Epithelial cell of prostate (primary cell): ENCODE measurements at regions not wholly inside any gene's neighbourhood (a gene's known extent, or its start where the extent isn't known, plus 50 kb on each side); places are given as distances from the start of the nearest gene placed in this dataset.
"Not testable (repeated sequence)": the region's sequence is repeated elsewhere in the genome, so short reads cannot be mapped to it uniquely, and the experiment has no call there.

Experiments
- DNase-seq: peaks from one replicate; pipeline ENCODE4 v3.0.0-alpha.2; 2011; ENCODE audit warnings: low read depth, low spot score
- H3K27ac ChIP-seq: fragments of 450-650 bp; 2 replicates; pipeline ENCODE4 v1.5.1; 2017; ENCODE audit warnings: mild to moderate bottlenecking

GRCh38 chr2:105691947-105692390 lies 52.7 kb upstream of the NCK2 start:
- DNase-seq, result no peak
- H3K27ac ChIP-seq, result no peak overlapping the region

- no peak overlapping the region for H3K27ac ChIP-seq
- no peak for DNase-seq
Observed at GRCh38 chr2:105690566-105690965, 54.1 kb upstream of the NCK2 start.

- H3K27ac ChIP-seq, result no peak overlapping the region
- DNase-seq, result no peak
Observed at GRCh38 chr2:105689484-105689883, 55.2 kb upstream of the NCK2 start.

- no peak overlapping the region for H3K27ac ChIP-seq
- DNase-seq, result no peak
Observed at GRCh38 chr2:105688946-105689345, 55.8 kb upstream of the NCK2 start.

- no peak for DNase-seq
- no peak overlapping the region for H3K27ac ChIP-seq
Observed at GRCh38 chr2:105686588-105686987, 58.1 kb upstream of the NCK2 start.

GRCh38 chr2:105683011-105683492 lies 61.7 kb upstream of the NCK2 start:
- no peak overlapping the region for H3K27ac ChIP-seq
- no peak for DNase-seq

GRCh38 chr2:105682401-105682800 lies 62.3 kb upstream of the NCK2 start:
- no peak overlapping the region for H3K27ac ChIP-seq
- no peak for DNase-seq

GRCh38 chr2:105681927-105682326 lies 62.8 kb upstream of the NCK2 start:
- DNase-seq, result no peak
- H3K27ac ChIP-seq, result no peak overlapping the region

GRCh38 chr2:105680357-105680756 lies 64.4 kb upstream of the NCK2 start:
- no peak for DNase-seq
- H3K27ac ChIP-seq, result no peak overlapping the region

- H3K27ac ChIP-seq, result no peak overlapping the region
- DNase-seq, result no peak
Observed at GRCh38 chr2:105678346-105678745, 66.4 kb upstream of the NCK2 start.

GRCh38 chr2:105677901-105678300 lies 66.8 kb upstream of the NCK2 start:
- DNase-seq, result no peak
- H3K27ac ChIP-seq, result no peak overlapping the region

- no peak for DNase-seq
- no peak overlapping the region for H3K27ac ChIP-seq
Observed at GRCh38 chr2:105675841-105676240, 68.9 kb upstream of the NCK2 start.

GRCh38 chr2:105674859-105675541 lies 69.7 kb upstream of the NCK2 start:
- no peak overlapping the region for H3K27ac ChIP-seq
- no peak for DNase-seq

- DNase-seq, result no peak
Observed at GRCh38 chr2:105674401-105674800, 70.3 kb upstream of the NCK2 start.

GRCh38 chr2:105671156-105671555 lies 73.6 kb upstream of the NCK2 start:
- no peak for DNase-seq
- no peak overlapping the region for H3K27ac ChIP-seq

More at GRCh38 chr2:105674401-105674800, 70.3 kb upstream of the NCK2 start:
- no peak overlapping the region for H3K27ac ChIP-seq

- H3K27ac ChIP-seq, result no peak overlapping the region
- DNase-seq, result no peak
Observed at GRCh38 chr2:105669384-105669891, 75.3 kb upstream of the NCK2 start.

- DNase-seq, result no peak
Observed at GRCh38 chr2:105665480-105665879, 79.2 kb upstream of the NCK2 start.

GRCh38 chr2:105660489-105660888 lies 84.2 kb upstream of the NCK2 start:
- no peak overlapping the region for H3K27ac ChIP-seq
- DNase-seq, result no peak

More at GRCh38 chr2:105665480-105665879, 79.2 kb upstream of the NCK2 start:
- H3K27ac ChIP-seq, result no peak overlapping the region

GRCh38 chr2:105655723-105656606 lies 88.7 kb upstream of the NCK2 start:
- DNase-seq, H3K27ac ChIP-seq: not testable (repeated sequence)

- no peak for DNase-seq
- no peak overlapping the region for H3K27ac ChIP-seq
Observed at GRCh38 chr2:105655244-105655643, 89.5 kb upstream of the NCK2 start.

- no peak for DNase-seq
- H3K27ac ChIP-seq, result no peak overlapping the region
Observed at GRCh38 chr2:105654474-105655004, 90.2 kb upstream of the NCK2 start.
